BLaER1 treated with 17β-estradiol and CSF1 and Interleukin-3, amounts not matched to agents 10 nM and 100 nM (cell line): ENCODE measurements at regions not wholly inside any gene's neighbourhood (a gene's known extent, or its start where the extent isn't known, plus 50 kb on each side); places are given as distances from the start of the nearest gene placed in this dataset.

Source experiments
- H3K27ac ChIP-seq, 11 experiments: shearing (Covaris generic); formaldehyde crosslinking; 2 replicates each; pipeline ENCODE4 v1.8.1; 2022
- H3K27me3 ChIP-seq, 11 experiments: shearing (Covaris generic); formaldehyde crosslinking; 2 replicates each; pipeline ENCODE4 v1.8.1; 2022
- H3K36me3 ChIP-seq, 11 experiments: shearing (Covaris generic); formaldehyde crosslinking; 2 replicates each; pipeline ENCODE4 v1.8.1; 2022
- H3K4me1 ChIP-seq, 10 experiments: shearing (Covaris generic); formaldehyde crosslinking; 2 replicates each; pipeline ENCODE4 v1.8.1; 2022
- H3K4me2 ChIP-seq, 11 experiments: shearing (Covaris generic); formaldehyde crosslinking; 2 replicates each; pipeline ENCODE4 v1.8.1; 2022
- H3K4me3 ChIP-seq, 10 experiments: shearing (Covaris generic); formaldehyde crosslinking; 2 replicates each; pipeline ENCODE4 v1.8.1; 2022
- H3K9ac ChIP-seq, 11 experiments: shearing (Covaris generic); formaldehyde crosslinking; 2 replicates each; pipeline ENCODE4 v1.8.1; 2022
- H3K9me3 ChIP-seq, 11 experiments: shearing (Covaris generic); formaldehyde crosslinking; replicated peaks in 1 of 11; 2 replicates each; pipeline ENCODE4 v1.8.1; 2022
- H4K20me1 ChIP-seq, 11 experiments: shearing (Covaris generic); formaldehyde crosslinking; 2 replicates each; pipeline ENCODE4 v1.8.1; 2022
- Cebpa-rat ChIP-seq, 11 experiments: shearing (Covaris generic); IDR thresholded peaks; 2 replicates each; pipeline ENCODE4 v1.8.1; 2022

DNA sequence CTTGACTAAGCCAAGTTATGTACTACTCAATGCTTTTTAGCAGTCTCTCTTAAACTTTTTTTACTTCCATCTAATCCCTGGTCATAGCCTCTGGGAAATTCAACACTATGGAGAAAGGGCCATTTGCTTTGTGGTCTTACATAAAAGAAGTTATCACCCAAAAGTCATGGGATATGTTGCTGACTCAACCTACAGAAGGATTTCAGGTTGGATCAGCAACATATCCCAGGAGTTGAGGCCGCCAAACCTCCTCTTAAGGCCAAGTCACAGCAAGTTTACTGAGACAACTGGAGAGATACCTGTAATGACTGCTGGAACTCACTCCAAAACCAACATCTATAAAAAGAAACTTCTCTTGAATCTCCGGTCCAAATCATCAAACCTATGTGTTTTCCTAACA lies 141.1 kb downstream of the IRS1 start:
- Histone ChIP-seq H3K4me3 (no peak overlapping the region), H3K27ac (no peak overlapping the region), H3K9ac (no peak overlapping the region), H3K4me2 (peak overlapping the region in 9 of 11 experiments; percentile 10 to 48 (median 32); a peak in 15 of 22 replicates), H4K20me1 (no peaks in the 10 kb centered on the region), H3K27me3 (peaks cover 0 to 96% (median 0%) of the 10 kb centered on the region in 11 experiments; a peak in 9 of 22 replicates), H3K4me1 (peaks cover 0 to 18% (median 9%) of the 10 kb centered on the region in 10 experiments; a peak in 16 of 20 replicates), H3K9me3 (peaks cover 0 to 11% (median 0%) of the 10 kb centered on the region in 11 experiments; a peak in 5 of 22 replicates), H3K36me3 (no peaks in the 10 kb centered on the region)
- TF ChIP-seq Cebpa-rat (IDR thresholded peaks at IDR 0.05): no peak

DNA sequence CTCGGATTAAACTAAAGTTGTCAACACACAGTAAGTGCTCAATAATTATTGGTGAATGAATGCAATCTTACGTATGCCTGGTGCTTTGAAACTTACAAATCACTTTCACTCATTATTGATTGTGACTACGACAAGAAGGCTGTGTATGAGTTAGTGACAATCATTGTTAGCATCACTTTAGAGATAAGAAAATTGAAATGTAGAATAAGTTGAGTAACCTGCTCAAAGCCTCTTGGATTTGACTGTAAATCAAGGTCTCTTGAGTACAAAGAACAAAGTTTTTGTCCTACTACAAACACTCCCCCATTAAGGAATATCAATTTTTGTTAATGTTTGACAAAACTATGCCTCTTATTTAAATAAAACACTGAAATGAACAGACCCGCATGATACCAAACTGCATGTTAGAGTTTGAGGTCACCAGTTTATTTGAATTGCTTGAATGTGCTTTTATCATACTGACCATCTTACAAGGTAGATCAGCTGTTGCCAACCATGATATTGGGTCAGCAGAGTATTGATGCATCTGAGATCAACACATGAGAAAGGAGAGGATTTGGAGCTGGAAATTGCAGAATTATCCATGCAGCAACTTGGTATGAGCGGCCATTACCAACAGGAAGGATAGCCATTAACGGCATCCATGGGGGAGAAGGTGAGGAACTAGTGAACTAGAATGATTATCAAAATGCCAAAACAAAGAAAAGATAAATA lies 142.1 kb downstream of the IRS1 start:
- Histone ChIP-seq H3K36me3 (no peaks in the 10 kb centered on the region), H3K27ac (no peak overlapping the region), H4K20me1 (0 out of 22 replicates have a peak, but pooled peaks cover 0 to 4% (median 0%) of the 10 kb centered on the region in 11 experiments), H3K4me3 (no peak overlapping the region), H3K27me3 (peaks cover 0 to 97% (median 0%) of the 10 kb centered on the region in 11 experiments; a peak in 9 of 22 replicates), H3K9me3 (peaks cover 0 to 11% (median 0%) of the 10 kb centered on the region in 11 experiments; a peak in 5 of 22 replicates), H3K4me2 (no peak overlapping the region), H3K4me1 (peaks cover 2 to 26% (median 15%) of the 10 kb centered on the region in 10 experiments; a peak in 18 of 20 replicates), H3K9ac (no peak overlapping the region)
- TF ChIP-seq Cebpa-rat (IDR thresholded peaks at IDR 0.05): no peak

DNA sequence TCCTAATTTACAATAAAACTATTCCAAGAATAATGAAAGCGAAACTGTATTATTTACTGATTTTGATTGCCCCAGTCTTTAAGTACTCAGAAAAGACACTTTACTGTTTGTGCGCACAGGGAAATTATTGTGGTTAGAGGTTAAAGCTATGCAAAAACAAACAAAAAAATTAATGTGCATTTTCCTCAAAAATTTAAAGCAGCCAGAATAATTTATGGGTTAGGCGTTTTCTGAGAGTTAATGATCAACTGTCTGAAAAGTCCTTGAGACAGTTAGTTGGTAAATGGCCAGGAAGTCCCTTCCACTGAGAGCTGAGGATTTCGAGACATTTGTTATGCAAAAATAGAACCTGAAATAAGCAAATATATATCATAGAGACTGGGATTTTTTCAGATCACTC lies 143.3 kb downstream of the IRS1 start:
- Histone ChIP-seq H3K9me3 (peaks cover 0 to 11% (median 0%) of the 10 kb centered on the region in 11 experiments; a peak in 5 of 22 replicates), H3K36me3 (no peaks in the 10 kb centered on the region), H4K20me1 (peaks cover 0 to 4% (median 0%) of the 10 kb centered on the region in 11 experiments; a peak in 1 of 22 replicates), H3K4me3 (no peak overlapping the region), H3K27ac (no peak overlapping the region), H3K27me3 (peaks cover 0 to 96% (median 0%) of the 10 kb centered on the region in 11 experiments; a peak in 9 of 22 replicates), H3K4me2 (no peak overlapping the region), H3K9ac (no peak overlapping the region), H3K4me1 (peaks cover 7 to 28% (median 26%) of the 10 kb centered on the region in 10 experiments; a peak in 19 of 20 replicates)
- no peak for TF ChIP-seq Cebpa-rat (IDR thresholded peaks at IDR 0.05)

DNA sequence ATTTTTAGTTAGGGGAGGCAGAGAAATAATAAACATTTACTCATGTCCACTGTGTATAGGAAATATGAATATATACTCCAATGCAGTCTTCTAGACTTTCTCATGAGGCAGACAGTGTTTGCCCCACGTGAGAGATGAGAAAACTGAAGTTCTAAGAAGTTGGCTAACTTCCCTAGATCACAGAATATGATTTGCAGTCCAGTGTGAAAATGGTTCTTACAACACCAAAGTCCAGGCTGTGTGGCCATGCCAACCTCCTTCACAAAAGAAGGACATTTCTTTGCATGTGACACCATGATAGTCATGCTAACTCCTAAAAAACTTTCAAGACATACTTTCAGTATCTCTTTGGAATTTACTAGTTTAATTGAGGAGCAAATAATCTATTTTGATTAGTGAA lies 143.7 kb downstream of the IRS1 start:
- Histone ChIP-seq H3K4me1 (peaks cover 7 to 33% (median 30%) of the 10 kb centered on the region in 10 experiments), H3K36me3 (no peaks in the 10 kb centered on the region), H3K9me3 (peaks cover 0 to 11% (median 0%) of the 10 kb centered on the region in 11 experiments; a peak in 5 of 22 replicates), H3K9ac (no peak overlapping the region), H3K27ac (no peak overlapping the region), H3K4me2 (no peak overlapping the region), H4K20me1 (peaks cover 0 to 8% (median 0%) of the 10 kb centered on the region in 11 experiments; a peak in 1 of 22 replicates), H3K27me3 (peaks cover 0 to 96% (median 0%) of the 10 kb centered on the region in 11 experiments; a peak in 9 of 22 replicates), H3K4me3 (no peak overlapping the region)
- no peak for TF ChIP-seq Cebpa-rat (IDR thresholded peaks at IDR 0.05)

DNA sequence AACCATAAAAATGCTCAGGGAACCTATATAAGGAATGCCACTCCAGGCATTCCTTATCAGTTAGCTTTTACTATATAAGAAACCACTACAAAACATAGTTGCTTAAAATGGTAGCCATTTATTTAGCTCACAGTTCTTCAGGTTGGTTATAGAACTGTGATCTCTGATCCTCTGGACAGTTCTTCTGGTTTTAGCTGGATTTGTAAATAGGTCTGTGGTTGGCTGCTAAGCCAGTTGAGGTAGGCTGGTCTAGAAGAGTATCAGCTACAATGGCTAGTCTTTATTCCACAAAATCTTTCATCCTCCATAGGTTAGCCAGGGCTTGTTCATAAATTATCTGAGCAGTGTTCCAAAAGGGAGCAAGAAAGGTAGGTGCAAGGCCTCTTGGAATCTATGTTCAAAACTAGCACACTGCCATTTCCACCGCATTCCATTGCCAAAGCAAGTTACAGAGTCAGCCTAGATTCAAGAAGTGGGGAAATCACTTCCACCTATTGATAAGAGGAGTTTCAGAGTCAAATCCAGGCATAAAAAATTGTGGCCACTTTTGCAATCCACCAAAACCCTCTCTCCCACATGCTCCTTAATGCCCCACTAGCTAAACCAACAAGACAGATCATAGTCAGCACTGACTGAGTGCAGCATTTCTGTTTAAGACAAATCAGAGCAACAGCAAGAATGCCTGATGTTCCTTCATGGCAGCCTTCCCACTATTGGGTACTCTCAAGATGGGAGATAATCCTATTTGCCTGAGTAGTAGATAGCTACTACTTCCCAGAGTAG lies 146.4 kb downstream of the IRS1 start:
- H3K27ac ChIP-seq: peak overlapping the region in 1 of 11 experiments; percentile 44; a peak in 2 of 22 replicates
- peaks cover 8 to 23% (median 14%) of the 10 kb centered on the region in 11 experiments; a peak in 21 of 22 replicates for H3K9me3 ChIP-seq
- H3K4me2 ChIP-seq: peak overlapping the region in 10 of 11 experiments; percentile 5 to 81 (median 44); a peak in 11 of 22 replicates
- peaks cover 27 to 44% (median 41%) of the 10 kb centered on the region in 10 experiments for H3K4me1 ChIP-seq
- H3K27me3 ChIP-seq: peaks cover 0 to 84% (median 0%) of the 10 kb centered on the region in 11 experiments; a peak in 9 of 22 replicates
- peaks cover 0 to 20% (median 0%) of the 10 kb centered on the region in 11 experiments; a peak in 3 of 22 replicates for H4K20me1 ChIP-seq
- TF ChIP-seq Cebpa-rat (IDR thresholded peaks at IDR 0.05): no peak
- H3K4me3 ChIP-seq: no peak overlapping the region
- H3K9ac ChIP-seq: no peak overlapping the region
- no peaks in the 10 kb centered on the region; a peak in 1 of 22 replicates for H3K36me3 ChIP-seq

DNA sequence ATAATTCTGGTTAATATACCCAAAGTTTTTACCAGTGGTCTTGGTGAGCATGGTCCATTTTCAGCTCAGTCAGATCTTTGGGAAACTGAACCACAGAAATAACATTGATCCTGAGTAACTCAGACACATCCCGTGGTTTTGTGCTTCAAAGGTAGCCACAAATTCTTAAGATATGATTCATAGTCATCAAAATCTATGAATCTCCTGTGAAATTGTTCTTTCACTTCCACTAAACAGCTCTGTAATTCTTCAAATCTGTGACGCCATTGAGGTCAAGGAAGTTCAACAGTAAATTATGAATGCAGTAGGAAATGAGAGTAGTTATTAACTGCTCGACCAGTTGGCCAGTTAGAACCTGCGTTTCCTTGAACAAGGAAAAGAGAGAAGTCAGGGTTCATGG lies 147.3 kb downstream of the IRS1 start:
- Histone ChIP-seq H3K9ac (no peak overlapping the region), H3K4me1 (peaks cover 27 to 44% (median 41%) of the 10 kb centered on the region in 10 experiments), H3K9me3 (peaks cover 8 to 31% (median 22%) of the 10 kb centered on the region in 11 experiments; a peak in 21 of 22 replicates), H3K27ac (peak overlapping the region in 2 of 11 experiments; percentile 16 to 44; a peak in 3 of 22 replicates), H3K36me3 (no peaks in the 10 kb centered on the region; a peak in 1 of 22 replicates), H4K20me1 (peaks cover 0 to 24% (median 0%) of the 10 kb centered on the region in 11 experiments; a peak in 4 of 22 replicates), H3K4me2 (peak overlapping the region; percentile 32 to 81 (median 45); a peak in 21 of 22 replicates), H3K27me3 (peaks cover 0 to 86% (median 0%) of the 10 kb centered on the region in 11 experiments; a peak in 9 of 22 replicates), H3K4me3 (no peak overlapping the region)
- TF ChIP-seq Cebpa-rat (IDR thresholded peaks at IDR 0.05): no peak

DNA sequence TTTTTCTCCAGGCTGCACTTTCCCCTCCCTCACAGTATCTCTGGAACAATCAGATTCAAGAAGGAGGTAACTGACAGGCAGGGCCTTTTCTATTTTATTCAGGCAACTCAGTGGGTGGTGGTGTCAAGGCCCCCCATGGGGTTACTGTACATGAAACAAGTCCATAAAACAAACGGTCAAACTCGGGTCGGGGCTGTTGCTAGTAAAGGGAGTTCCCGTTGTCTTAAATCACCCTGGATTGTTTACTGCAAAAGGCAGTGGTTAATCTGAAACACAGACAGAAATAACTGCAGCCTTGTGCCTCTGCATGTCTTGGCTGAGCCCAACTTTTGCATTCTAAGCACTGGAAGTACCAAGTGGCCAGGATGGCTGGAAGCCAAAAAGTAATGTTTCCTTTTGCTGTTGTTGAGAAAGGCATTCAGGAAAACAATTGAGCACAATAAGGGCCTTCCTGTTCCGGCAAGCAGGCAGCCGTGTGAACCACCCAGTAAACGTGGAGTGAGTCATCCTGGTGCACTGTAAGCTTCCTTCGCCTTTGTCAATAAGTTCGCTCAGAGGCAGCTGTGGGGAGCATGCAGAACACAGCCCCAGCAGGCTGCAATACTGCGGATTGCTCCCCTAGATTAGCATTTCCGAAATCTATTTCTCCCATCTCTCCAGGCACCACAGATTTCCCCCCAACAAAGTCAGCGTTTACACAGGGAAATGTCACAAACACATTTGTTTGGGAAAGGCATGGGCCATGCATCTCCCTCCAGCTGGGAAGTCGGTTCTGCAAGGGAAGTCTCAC lies 149.6 kb downstream of the IRS1 start:
- no peaks in the 10 kb centered on the region; a peak in 1 of 22 replicates for H3K36me3 ChIP-seq
- peaks cover 0 to 86% (median 0%) of the 10 kb centered on the region in 11 experiments; a peak in 9 of 22 replicates for H3K27me3 ChIP-seq
- TF ChIP-seq Cebpa-rat (IDR thresholded peaks at IDR 0.05): peak in 3 of 11 experiments; percentile 40 to 87 (median 46); a peak in 6 of 22 replicates
- peak overlapping the region; percentile 62 to 82 (median 73) for H3K4me2 ChIP-seq
- peak overlapping the region in 10 of 11 experiments; percentile 3 to 61 (median 31); a peak in 12 of 22 replicates for H3K9ac ChIP-seq
- H3K4me3 ChIP-seq: peak overlapping the region in 1 of 10 experiments; percentile 28; a peak in 3 of 20 replicates
- H3K27ac ChIP-seq: peak overlapping the region; percentile 1 to 82 (median 53); a peak in 19 of 22 replicates
- H3K9me3 ChIP-seq: peaks cover 8 to 49% (median 24%) of the 10 kb centered on the region in 11 experiments; a peak in 21 of 22 replicates
- peaks cover 0 to 37% (median 0%) of the 10 kb centered on the region in 11 experiments; a peak in 6 of 22 replicates for H4K20me1 ChIP-seq
- peaks cover 27 to 44% (median 41%) of the 10 kb centered on the region in 10 experiments for H3K4me1 ChIP-seq
